Peyer's patch (tissue), 4 donors: ENCODE measurements at regions not wholly inside any gene's neighbourhood (a gene's known extent, or its start where the extent isn't known, plus 50 kb on each side); places are given as distances from the start of the nearest gene placed in this dataset.
"Not testable (repeated sequence)": the region's sequence is repeated elsewhere in the genome, so short reads cannot be mapped to it uniquely, and the experiment has no call there.

Experiments
- DNase-seq, 3 donors: peaks; one replicate each; pipeline ENCODE4 v3.0.0-alpha.2; 2017 to 2019
- H3K27ac ChIP-seq, 4 donors: fragments of 200-600 bp; sonication (generic); one replicate each; pipeline ENCODE4 v1.5.1; 2016 to 2019
- H3K27me3 ChIP-seq, 2 donors: fragments of 200-600 bp; sonication (generic); one replicate each; pipeline ENCODE4 v1.5.1; 2019
- H3K36me3 ChIP-seq, 3 donors: fragments of 200-600 bp; sonication (generic); one replicate each; pipeline ENCODE4 v1.5.1; 2016 to 2019
- H3K4me1 ChIP-seq, 4 donors: fragments of 200-600 bp; sonication (generic); one replicate each; pipeline ENCODE4 v1.5.1; 2016 to 2019
- H3K4me3 ChIP-seq, 4 donors: fragments of 200-600 bp; sonication (generic); 1 replicate in 3 of 4; 2 replicates in 1 of 4; pipeline ENCODE4 v1.5.1; 2016 to 2019; ENCODE audit warnings: mild to moderate bottlenecking in 1 of 4
- H3K9me3 ChIP-seq, 4 donors: fragments of 200-600 bp; sonication (generic); one replicate each; pipeline ENCODE4 v1.5.1; 2016 to 2019; ENCODE audit warnings: mild to moderate bottlenecking in 1 of 4

- H3K27me3 ChIP-seq, DNase-seq, H3K9me3 ChIP-seq, H3K4me3 ChIP-seq, H3K36me3 ChIP-seq, H3K27ac ChIP-seq, H3K4me1 ChIP-seq: not testable (repeated sequence)
These were observed 83.3 kb upstream of the NBPF26 start for GRCh38 chr1:120640261-120641013.

GRCh38 chr1:120641014-120641302 lies 82.8 kb upstream of the NBPF26 start:
- DNase-seq, H3K4me3 ChIP-seq, H3K9me3 ChIP-seq, H3K27ac ChIP-seq, H3K27me3 ChIP-seq, H3K36me3 ChIP-seq, H3K4me1 ChIP-seq: not testable (repeated sequence)

GRCh38 chr1:120647182-120647581 lies 76.6 kb upstream of the NBPF26 start:
- H3K27ac ChIP-seq, H3K4me1 ChIP-seq, DNase-seq, H3K9me3 ChIP-seq, H3K27me3 ChIP-seq, H3K36me3 ChIP-seq, H3K4me3 ChIP-seq: not testable (repeated sequence)

GRCh38 chr1:120648915-120649623 lies 74.7 kb upstream of the NBPF26 start:
- not testable (repeated sequence) for H3K9me3 ChIP-seq, H3K36me3 ChIP-seq, H3K27me3 ChIP-seq, H3K27ac ChIP-seq, H3K4me1 ChIP-seq, DNase-seq, H3K4me3 ChIP-seq

GRCh38 chr1:120649730-120650129 lies 74.0 kb upstream of the NBPF26 start:
- not testable (repeated sequence) for H3K4me1 ChIP-seq, H3K27ac ChIP-seq, H3K9me3 ChIP-seq, H3K27me3 ChIP-seq, DNase-seq, H3K36me3 ChIP-seq, H3K4me3 ChIP-seq

GRCh38 chr1:120654114-120654513 lies 69.6 kb upstream of the NBPF26 start:
- not testable (repeated sequence) for H3K27me3 ChIP-seq, DNase-seq, H3K27ac ChIP-seq, H3K4me3 ChIP-seq, H3K9me3 ChIP-seq, H3K36me3 ChIP-seq, H3K4me1 ChIP-seq

GRCh38 chr1:120655394-120655793 lies 68.4 kb upstream of the NBPF26 start:
- DNase-seq, H3K4me3 ChIP-seq, H3K4me1 ChIP-seq, H3K27me3 ChIP-seq, H3K27ac ChIP-seq, H3K36me3 ChIP-seq, H3K9me3 ChIP-seq: not testable (repeated sequence)

- not testable (repeated sequence) for H3K4me1 ChIP-seq, H3K9me3 ChIP-seq, H3K27ac ChIP-seq, DNase-seq, H3K27me3 ChIP-seq, H3K4me3 ChIP-seq, H3K36me3 ChIP-seq
These were observed 67.6 kb upstream of the NBPF26 start for GRCh38 chr1:120656116-120656515.

- not testable (repeated sequence) for H3K36me3 ChIP-seq, DNase-seq
These were observed 65.9 kb upstream of the NBPF26 start for GRCh38 chr1:120657804-120658203.

GRCh38 chr1:120658622-120659021 lies 65.1 kb upstream of the NBPF26 start:
- H3K4me3 ChIP-seq, H3K27ac ChIP-seq, H3K4me1 ChIP-seq, H3K27me3 ChIP-seq, H3K36me3 ChIP-seq, H3K9me3 ChIP-seq, DNase-seq: not testable (repeated sequence)

More at GRCh38 chr1:120657804-120658203, 65.9 kb upstream of the NBPF26 start:
- H3K9me3 ChIP-seq, H3K27ac ChIP-seq, H3K4me3 ChIP-seq, H3K27me3 ChIP-seq, H3K4me1 ChIP-seq: not testable (repeated sequence)

GRCh38 chr1:120659133-120659532 lies 64.6 kb upstream of the NBPF26 start:
- H3K4me1 ChIP-seq, H3K9me3 ChIP-seq, H3K27me3 ChIP-seq, DNase-seq, H3K4me3 ChIP-seq, H3K36me3 ChIP-seq, H3K27ac ChIP-seq: not testable (repeated sequence)

- peak overlapping the region in 2 of 4 donors; percentile 21 to 27 for H3K4me3 ChIP-seq
These were observed 59.1 kb upstream of the NBPF26 start for GRCh38 chr1:120664376-120665249.

GRCh38 chr1:120665250-120665577 lies 58.5 kb upstream of the NBPF26 start:
- H3K9me3 ChIP-seq, H3K27me3 ChIP-seq, DNase-seq, H3K27ac ChIP-seq, H3K36me3 ChIP-seq, H3K4me1 ChIP-seq: not testable (repeated sequence)
- H3K4me3 ChIP-seq, result peak overlapping the region in 2 of 4 donors; percentile 21 to 27

More at GRCh38 chr1:120664376-120665249, 59.1 kb upstream of the NBPF26 start:
- not testable (repeated sequence) for H3K4me1 ChIP-seq, DNase-seq, H3K9me3 ChIP-seq, H3K36me3 ChIP-seq, H3K27me3 ChIP-seq, H3K27ac ChIP-seq

GRCh38 chr1:120668187-120668586 lies 55.6 kb upstream of the NBPF26 start:
- H3K27ac ChIP-seq, H3K9me3 ChIP-seq, H3K27me3 ChIP-seq, H3K4me3 ChIP-seq, DNase-seq, H3K4me1 ChIP-seq, H3K36me3 ChIP-seq: not testable (repeated sequence)
